ENCODE measurements at regions not wholly inside any gene's neighbourhood (a gene's known extent, or its start where the extent isn't known, plus 50 kb on each side); places are given as distances from the start of the nearest gene placed in this dataset.
"Not testable (repeated sequence)": the region's sequence is repeated elsewhere in the genome, so short reads cannot be mapped to it uniquely, and the experiment has no call there.

DNA sequence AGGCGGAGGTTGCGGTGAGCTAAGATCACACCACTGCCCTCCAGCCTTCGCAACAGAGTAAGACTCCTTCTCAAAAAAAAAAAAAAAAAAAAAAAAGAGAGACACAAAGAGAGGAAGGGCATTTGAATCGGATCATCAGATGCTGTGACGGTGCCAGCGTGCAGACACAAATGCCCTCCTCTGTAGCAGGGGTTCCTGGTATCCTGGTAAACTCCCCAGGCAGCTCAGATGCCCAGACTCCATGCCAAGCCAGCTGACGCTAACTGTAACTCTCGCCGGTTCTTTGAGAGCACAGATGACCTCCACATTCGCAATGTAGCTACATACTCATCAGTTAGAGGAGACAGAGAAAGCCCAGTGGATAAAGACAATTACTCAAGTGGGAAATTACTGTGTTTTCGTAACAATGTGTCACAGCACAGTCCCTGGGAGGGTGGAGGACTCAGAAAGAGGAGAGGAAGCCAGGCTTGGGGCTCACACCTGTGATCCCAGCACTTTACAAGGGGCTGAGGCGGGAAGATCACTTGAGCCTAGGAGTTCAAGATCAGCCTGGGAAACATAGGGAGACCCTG, 153.1 kb downstream of the BRD1 start:
- no peak for DNase-seq

DNA sequence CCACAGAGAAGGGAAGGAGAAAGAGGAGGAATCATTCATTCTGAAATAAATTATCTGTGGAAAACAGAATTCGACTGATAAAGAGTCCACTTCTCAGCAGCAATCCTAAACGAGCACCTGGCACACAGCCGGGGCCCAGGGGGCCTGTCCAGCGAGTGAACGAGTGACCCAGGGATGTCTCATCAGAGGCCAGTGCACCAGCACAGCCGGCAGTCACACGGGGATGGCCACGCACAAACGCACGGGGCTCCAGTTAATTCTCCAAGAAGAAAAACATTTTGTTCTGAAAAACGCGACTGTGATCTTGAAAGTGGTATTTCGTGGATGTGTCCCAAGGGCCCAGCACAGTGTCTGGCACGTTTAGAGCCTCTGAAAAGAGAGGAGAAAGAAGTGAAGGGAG, 154.6 kb downstream of the BRD1 start:
- no peak for DNase-seq

DNA sequence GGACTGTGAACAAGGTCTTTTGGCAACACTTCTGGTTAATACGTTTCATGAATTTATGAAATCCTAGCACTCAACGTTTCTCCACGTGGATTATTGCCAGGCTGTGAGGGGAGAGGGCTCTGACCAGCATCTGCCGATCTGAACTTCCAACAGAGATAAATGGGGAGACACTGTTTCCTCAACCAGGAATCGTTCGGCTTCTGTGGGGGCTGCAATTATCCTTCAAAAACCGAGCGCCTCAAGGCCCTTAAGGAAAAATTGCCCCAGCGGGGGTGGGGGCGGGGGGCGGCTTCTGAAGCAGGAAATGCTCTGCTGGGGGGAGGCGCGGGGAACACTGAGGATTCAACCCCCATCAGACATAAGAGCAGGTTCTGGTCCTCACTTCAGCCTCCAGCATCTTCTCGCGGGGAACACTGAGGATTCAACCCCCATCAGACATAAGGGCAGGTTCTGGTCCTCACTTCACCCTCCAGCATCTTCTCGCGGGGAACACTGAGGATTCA, 155.6 kb downstream of the BRD1 start:
- DNase-seq: no peak

DNA sequence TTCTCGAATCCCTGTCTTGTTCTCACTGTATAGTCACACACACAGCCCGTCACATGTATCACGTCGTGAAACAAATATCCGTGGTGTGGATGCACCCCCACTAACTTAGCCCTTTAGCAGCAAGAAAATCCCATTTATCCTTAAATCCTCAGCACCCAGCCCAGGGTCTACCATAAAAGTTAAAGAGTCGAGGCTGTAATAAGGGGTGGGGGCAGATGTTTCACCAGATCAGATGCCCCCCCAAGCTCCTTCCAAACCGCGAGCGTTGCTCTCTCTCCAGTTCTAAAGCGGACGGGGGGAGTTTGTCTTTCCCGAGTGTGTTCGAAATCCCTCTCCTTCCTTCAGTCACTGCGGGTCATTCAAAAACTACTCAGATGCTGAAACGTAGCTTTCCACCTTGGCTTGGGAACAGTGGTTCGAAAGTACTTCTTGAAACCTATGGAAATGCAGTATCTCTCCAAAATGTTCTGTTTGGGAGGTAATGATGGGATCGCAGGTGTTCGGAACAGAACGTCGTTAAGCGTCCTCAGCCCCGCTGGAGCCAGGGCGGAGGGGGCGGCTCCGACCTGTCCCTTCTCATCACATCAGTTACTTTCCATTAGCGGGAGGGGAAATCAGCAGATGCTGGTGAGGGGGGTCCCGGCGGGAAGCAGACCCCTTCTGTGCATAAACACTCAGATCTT, 156.2 kb downstream of the BRD1 start:
- no peak for DNase-seq

GRCh38 chr22:49670456-49671330, 157.0 kb downstream of the BRD1 start:
- DNase-seq: no peak

- DNase-seq: not testable (repeated sequence)
These were observed 157.7 kb downstream of the BRD1 start for GRCh38 chr22:49669969-49670455.

DNA sequence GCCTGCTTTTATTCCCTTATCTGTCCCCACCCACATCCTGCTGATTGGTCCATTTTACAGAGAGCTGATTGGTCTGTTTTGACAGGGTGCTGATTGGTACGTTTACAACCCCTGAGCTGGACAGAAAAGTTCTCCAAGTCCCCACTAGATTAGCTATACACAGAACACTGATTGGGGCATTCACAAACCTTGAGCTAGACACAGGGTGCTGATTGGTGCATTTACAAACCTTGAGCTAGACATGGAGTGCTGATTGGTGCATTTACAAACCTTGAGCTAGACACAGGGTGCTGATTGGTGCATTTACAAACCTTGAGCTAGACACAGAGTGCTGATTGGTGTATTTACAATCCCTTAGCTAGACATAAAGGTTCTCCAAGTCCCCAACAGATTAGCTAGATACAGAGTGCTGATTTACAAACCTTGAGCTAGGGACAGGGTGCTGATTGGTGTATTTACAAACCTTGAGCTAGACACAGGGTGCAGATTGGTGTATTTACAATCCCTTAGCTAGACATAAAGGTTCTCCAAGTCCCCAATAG, 158.2 kb downstream of the BRD1 start:
- DNase-seq: not testable (repeated sequence)

- no peak for DNase-seq
These were observed 159.3 kb downstream of the BRD1 start for GRCh38 chr22:49668402-49668801.

- DNase-seq: no peak
These were observed 160.4 kb downstream of the BRD1 start for GRCh38 chr22:49667236-49667635.

GRCh38 chr22:49666146-49666809, 161.4 kb downstream of the BRD1 start:
- DNase-seq: no peak

DNA sequence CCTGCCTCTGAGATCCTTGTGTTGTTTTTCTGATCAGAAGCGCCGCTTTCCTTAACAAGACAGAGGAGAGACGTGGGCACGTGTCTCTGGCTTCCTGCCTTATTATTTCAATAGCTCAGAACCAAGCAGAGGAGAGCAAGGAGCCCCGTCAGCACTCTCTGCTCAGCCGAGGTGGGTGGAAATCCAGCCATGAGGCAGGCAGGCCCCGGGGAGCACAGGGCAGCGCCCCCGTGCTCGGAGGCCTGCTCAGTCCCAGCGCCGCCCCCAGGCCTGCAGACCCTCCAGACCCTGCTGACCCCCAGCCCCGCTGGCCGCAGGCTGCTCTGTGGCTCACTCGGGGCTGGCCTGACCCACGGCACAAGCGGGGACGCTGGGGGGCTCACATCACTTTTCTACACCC, 162.8 kb downstream of the BRD1 start:
- DNase-seq: no peak

DNA sequence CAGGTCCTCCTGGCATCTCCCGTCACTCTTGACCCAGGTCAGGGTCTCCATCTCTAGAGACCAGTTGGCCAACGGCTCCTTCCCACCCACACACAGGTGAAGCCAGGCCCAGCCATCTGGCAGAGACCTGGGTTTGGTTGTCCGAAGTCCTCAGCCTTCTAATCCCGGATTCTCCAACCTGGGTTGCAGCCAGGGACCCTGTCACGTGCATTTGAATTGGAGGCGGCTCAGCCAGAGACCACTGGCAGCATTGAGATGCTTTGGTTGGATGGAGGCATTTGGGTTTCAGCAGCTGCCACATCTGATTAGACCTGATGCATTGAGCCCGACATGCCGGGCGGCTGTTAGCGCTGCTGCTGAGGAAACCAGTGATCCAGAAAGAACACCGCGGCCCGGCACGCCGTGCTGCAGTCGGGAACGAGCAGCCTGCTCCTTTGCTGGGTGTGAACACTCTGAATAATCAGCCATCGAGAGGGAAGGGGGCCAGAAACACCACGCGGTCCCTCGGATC, 163.2 kb downstream of the BRD1 start:
- DNase-seq: no peak

DNA sequence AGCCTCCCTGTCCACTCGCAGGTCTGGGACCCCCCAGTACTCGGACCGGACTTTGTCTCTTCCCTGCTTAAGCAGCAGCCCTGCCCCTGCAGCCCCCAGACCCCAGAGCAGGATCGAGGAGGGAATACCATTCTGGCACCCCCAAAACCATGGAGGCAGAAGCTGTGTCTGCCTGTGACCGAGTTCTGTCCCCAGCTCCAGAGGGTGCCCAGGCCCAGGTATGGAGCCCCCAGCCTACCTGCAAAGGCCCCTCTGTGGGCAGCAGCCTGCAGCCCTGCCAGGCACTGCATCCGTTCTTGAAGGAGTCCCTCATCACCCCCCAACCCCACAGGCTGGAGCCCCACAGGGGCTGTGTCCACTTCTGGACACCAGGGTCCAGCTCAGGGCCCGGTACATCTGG, 163.8 kb downstream of the BRD1 start:
- no peak for DNase-seq

- no peak for DNase-seq
These were observed 164.4 kb downstream of the BRD1 start for GRCh38 chr22:49663311-49663711.

DNA sequence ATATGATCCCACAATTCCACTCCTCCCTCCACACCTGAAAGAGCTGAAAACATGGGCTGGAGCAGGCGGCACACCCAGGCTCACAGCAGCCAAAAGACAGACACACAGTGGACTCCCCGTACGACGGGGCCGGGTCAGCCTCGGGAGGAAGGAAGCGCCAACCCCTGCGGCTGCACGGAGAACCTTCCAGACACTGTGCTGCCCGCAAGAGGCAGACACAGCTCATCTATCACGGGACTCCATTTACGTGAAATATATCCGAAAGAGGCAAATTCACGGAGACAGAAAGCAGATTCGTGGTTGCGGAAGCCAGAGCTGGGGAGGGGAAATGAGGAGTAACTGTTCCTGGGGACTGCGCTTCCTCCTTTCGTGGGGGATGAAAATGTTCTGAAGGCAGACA, 165.0 kb downstream of the BRD1 start:
- no peak for DNase-seq

DNA sequence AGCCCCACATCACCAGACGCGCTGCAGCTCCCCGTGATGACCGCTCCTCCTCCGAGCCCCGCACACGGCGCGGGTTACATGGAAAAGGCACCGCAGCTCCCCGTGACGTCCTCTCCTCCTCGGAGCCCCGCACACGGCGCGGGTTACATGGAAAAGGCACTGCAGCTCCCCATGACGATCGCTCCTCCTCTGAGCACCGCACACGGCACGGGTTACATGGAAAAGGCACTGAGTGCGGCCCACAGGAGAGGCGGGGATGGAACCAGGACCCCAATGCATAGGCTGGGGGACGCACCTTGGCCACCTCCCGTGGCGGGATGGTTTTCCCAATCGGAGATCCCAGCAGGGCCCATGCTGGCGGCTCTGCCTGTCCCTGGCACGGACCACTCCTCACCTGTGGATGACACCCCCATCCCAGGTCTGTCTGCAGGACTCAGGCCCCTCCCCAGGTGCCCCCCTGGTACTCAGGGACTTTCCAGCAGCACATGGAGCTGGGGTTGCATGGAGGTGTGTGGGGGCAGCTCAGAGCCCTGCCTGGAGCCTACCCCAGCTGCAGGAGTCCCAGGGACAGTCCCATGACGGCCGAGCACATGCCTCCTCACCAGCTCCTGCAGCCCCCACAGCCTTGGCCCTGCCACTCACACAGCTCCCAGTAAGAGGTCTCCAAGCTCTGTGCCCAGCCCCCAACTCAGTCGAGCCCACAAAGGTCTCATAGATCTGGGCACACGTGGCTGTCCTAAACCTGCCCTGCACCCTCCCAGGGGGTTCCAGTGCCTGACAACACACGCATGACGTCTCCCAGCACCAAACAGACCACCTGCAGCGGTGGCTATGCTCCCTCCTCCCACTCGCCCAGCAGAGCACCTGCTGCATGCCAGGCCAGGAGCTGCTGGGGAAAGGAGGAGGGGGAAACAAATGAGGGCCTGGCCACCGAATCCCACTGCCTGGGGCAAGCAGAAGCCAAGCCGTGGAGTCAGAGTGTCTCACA, 166.6 kb downstream of the BRD1 start:
- DNase-seq: no peak

DNA sequence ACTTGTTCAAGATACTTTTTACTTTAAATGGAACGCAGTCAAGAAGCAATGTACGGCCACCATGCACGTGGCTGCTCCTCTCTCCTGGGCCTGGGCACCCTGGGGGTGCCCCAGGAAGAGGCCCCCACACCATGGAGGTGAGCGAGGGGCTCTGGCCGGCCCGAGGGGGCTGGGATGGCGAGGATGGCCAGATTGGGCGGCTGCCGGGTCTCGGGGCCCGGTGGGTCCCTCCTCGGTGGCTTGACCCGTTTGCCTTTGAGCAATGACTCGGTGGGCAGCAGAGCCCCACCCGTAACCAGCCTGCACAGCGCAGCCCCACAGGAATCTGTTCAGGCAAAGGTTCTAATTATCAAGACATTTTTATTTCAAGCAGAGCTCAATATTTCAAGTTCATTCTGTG, 167.4 kb downstream of the BRD1 start:
- DNase-seq: no peak

DNA sequence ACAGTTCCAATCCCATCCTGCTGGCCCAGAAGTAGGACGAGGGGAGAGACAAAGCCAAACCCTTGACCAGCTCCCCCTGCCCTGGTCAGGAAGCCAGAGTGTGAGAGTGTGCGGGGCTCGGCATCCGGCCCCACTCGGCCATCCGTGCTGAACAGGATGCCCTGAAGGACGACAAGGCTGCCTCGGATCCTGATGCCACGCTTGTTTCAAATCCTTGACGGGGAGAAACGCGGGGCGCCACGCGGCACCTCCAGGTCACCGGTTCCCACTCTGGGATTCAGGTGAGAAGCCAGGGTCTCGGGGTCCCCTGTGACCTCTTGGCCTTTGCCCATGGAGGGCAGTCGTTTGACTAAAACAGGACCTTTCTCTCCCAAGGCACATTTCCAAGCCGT, 167.8 kb downstream of the BRD1 start:
- DNase-seq: no peak

GRCh38 chr22:49659281-49659923, 168.3 kb downstream of the BRD1 start:
- DNase-seq: no peak

DNA sequence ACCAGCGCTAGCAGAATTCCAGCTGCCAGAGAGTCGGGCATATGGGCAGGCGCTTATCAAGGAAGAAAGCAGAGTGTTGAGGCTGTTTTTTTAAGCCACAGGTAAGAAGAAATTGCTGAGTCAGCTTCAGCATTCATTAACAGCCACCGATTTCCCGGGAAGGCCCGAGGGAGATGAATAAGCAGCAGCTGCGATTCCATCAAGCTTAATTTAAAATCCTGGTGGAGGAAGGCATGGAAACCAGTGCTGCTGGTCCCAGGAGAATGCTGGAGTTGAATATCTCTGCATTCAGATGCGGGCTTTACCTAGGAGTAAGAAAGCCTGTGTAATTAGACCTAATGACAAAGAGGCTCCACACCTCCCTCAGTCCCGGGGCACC, 168.8 kb downstream of the BRD1 start:
- no peak for DNase-seq
